Medulla oblongata (tissue), 1 donor: ENCODE measurements at regions not wholly inside any gene's neighbourhood (a gene's known extent, or its start where the extent isn't known, plus 50 kb on each side); places are given as distances from the start of the nearest gene placed in this dataset.

ENCODE experiments used
- DNase-seq: peaks from one replicate; pipeline ENCODE4 v3.0.0-alpha.2; 2015; ENCODE audit errors: extremely low spot score

DNA sequence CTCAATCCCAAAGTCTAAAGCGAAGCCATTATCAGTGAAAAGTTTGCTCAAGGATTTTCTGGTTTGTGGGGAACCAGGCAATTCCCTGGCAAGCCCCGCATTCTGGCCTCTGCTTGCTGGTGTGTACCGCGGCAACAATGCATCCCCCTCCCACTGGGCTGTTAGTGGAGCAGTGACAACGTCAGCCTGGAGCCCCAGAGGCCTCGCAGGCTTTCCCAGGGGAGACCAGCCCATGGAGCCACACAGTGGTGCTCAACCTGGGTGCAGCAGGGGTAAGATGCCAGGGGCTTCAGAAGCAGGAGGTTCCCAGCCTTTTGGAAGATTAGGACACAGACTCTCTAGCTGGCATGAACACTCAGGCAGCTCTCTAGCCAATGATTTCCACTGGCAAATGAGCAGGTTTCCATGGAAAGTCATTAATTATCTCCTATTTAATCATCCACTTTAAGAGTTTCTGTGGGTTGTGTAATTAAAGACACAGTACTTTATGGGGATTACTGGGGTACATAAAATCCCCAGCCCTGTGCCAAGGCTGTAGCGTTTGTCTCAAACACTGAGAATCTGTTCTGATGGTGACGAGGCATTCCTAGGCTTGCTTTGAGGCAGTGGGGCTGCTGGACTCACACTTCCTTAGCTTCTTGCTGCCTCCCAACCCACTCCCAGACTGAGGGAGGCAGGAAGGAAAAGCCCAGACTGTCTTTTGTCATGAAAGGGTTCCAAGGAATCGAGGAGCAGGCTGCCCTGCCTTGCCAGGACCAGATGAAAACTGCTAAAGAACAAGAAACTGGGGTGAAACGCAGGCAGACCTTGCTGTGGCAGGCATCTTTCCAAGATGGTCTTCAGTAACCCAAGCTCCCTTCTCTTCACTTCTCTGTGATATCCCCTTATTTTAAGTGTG is 411.9 kb upstream of the SHH start:
- DNase-seq: peak; percentile 3

DNA sequence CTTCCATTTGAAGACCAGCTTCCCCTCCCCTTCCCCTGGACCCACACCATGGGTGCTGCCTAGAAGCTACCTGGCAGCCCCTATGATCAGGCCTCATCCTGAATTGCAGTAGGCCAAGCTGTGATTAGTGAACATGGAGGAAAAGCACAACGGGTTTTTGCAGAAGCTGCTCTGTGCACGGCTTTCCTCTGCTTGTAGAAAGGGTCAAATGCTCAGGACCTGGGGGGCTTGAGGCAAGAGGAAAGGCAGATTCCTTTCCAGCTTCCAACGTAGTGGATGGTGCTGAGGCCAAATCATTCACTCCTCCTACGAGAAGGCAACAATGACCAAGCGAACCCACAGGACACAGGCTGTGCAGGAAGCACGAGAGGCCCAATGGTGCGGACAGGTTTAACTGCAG is 410.3 kb upstream of the SHH start:
- DNase-seq: no peak

DNA sequence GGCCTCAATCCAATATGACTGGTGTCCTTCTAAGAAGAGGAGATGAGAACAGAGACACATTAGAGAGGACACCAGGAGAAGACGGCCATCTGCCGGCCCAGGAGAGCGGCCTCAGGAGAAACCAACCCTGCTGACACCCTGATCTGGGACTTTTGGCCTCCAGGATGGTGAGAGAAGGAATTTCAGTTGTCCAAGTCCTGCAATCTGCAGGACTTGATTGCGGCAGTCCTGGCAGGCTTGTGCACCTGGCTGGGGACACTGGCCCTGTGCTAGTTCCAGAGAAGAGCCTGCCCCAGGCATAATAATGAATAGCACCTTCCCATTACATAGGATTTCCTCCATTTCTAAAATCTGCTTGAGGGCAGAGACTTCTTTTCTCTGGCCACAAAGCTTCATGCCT is 409.9 kb upstream of the SHH start:
- no peak for DNase-seq

DNA sequence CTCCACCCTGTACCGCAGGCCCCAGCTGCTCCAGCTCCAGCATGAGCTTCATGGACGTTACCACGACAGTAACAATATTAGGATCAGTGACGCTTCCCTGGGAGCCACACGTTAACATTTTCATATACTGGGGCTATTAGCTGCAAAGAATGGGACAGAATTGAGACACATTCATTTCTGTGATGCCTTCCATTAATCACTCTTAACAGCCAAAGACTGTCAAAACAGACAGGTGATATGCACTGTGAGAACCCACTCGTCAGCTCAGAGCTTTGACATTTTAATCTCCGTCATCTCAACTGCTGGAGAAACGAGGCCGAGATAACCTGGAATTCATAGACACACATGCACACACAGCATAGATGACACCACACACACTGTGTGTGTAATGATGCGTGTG is 408.4 kb upstream of the SHH start:
- DNase-seq: no peak

DNA sequence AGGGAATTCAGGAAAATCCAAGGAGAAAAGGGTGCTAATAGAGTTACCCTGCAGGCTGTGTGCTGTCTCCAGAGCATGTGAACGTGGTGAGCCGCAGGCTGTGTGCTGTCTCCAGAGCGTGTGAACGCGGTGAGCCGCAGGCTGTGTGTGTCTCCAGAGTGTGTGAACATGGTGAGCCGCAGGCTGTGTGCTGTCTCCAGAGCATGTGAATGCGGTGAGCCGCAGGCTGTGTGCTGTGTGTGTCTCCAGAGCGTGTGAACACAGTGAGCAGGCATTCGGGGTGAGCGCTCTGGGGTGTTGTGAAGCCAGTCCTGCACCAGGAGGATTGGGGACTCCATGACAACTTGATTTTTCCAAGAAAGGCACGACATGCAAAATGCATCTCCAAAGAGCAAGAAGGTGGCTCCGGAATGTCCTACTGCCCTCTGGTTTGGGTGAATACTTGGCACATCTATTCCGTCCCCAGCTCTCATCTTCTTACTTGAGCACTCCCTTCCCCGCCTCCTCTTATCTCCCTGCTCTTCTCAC is 407.9 kb upstream of the SHH start:
- no peak for DNase-seq

DNA sequence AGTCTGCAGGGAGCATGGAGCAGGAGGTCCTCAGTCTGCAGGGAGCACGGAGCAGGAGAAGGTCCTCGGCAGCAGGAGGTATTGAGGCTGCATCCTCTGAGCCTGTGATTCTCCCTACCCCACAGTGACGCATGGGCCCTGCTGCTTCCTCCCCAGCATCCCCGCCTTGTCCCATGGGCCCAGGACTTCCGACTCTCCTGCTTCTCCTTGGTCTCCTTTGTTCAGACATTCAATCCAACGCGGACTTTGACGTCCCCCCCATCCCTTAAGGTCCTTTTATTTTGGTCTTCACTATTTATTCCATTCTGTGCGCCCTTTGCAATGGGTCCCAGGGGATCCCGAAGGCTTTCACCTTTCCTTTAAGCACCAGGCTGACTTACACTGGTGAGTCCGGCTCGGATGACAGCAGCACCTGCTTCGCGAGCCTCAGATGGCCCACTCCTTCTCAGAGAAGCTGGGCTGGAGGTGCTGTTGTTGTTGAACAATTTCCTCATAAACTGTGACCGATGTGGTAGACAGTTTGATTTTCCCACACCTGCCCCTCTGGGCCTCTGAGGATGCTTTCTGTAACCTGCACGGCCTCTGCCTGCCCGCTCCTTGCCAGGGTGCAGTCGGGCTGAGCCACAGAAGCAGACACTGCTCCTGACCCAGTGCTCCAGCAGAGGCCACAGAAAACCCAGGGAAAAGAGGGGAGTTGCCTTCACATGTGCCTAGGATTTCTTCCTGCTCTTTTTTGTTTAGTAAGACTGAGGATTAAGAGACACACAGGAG is 407.2 kb upstream of the SHH start:
- DNase-seq: no peak

DNA sequence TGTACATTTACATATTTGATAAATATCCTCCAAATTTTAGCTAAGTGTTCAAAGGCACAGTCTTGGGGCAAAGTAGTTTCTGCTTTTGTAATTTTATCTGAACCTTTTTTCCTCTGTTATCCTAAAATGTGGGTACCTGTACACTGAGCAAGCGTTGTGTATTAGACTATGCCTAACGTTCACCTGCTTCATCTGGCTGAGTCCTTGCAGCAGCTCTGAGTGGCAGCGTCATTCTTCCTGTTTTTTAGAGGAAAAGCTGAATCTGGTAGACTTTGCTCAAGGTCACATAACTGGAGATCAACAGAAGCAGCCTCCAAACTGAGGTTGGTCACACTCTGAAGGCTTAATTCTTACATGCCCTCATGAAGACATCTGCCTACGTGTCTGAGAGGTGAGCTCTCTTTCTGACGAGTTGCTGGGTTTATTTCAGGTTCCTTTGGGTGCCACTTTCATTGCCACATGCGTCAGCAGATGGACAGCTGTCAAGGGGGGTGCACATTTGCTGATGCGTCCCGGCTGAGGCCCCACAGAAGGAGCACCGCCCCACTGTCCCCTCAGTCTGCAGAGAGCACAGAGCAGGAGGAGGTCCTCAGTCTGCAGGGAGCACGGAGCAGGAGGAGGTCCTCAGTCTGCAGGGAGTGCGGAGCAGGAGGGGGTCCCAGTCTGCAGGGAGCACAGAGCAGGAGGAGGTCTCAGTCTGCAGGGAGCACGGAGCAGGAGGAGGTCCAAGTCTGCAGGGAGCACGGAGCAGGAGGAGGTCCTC is 406.5 kb upstream of the SHH start:
- DNase-seq: no peak

DNA sequence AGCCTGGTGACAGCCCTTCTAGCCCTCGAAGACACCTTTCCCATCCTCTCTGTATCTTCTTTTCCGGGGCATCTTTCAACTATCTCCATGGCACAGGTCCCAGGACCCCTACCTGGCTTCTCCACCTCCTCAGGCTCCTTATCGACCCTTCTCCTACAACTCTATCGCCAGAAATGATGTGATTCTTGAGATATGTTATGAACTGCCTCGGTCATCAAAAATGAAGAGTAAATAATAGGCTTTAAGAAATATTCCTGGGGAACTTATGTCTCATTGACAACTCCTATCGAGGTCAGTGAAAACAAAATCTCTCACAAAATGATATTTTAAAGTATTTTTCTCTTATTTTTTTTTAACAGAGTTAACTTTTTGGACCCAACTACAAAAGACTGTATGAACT is 405.5 kb upstream of the SHH start:
- no peak for DNase-seq

DNA sequence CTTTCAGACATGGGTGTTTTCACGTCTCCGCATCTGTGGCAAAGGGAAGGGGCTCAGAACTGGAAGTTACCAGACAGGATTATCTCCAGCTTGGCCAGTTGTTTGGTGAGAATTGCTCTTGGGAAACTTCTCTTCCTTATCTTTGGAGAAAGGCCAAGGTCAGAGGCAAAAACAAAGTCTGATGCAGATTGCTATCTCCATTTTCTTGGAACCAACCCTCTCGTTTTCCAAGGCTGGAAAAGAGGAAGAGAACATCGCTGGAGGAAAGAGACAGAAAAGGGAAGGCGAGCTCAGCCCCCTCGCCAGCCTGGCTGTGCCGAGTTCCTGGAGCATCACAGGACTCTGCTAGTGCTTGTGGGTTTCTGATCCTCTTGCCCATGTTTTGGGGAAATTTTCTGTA is 396.8 kb upstream of the SHH start:
- no peak for DNase-seq

DNA sequence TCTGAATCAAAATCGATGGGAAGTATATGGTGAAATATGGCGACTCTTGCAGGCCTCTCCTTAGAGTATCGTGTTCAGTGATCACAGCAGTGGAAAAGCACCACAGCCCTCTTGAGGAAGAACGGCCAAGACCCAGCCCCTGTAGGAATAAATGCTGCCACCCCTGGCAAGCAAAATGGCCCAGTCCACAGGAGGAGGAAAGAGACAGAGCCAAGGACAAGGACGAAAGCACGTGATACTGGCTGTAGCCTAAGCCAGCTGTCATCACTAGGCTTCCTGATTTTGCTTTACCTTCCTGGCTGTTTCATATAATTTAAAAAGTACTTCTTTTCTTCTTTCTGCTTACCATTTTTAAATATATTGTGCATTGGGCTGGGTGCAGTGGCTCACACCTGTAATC is 395.0 kb upstream of the SHH start:
- no peak for DNase-seq

DNA sequence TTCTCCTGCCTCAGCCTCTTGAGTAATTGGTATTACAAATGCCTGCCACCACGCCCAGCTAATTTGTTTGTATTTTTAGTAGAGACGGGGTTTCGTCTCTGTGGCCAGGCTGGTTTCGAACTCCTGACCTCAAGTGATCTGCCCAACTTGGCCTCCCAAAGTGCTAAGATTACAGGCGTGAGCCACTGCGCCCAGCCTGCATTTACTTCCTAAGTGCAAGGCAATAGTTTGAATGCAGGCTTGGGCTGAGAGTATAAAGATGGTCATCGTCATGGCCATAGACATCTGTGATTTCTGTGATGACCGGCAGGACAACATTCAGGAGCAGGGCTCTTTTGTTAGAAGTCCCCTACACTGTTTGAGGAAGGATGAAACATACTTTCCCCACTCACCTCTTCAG is 393.9 kb upstream of the SHH start:
- no peak for DNase-seq

DNA sequence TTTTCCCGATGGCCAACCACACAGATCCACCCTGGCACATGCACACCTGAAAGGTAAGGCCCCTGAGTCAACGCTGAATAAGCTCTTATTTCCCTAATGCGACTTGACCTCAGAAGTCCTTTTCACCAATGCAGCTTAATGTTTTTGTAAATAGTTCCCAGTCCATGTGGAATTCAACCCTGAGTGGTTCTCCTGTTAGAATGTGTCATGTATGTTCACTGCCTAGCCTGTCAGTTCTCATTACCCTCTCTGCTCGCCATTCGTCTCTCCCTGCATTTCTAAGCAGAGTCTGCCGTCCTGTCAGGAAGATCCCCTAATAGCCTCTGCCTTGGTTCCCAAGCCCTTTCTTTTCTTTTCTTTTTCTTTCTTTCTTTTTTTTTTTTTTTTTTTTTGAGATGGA is 392.6 kb upstream of the SHH start:
- no peak for DNase-seq

DNA sequence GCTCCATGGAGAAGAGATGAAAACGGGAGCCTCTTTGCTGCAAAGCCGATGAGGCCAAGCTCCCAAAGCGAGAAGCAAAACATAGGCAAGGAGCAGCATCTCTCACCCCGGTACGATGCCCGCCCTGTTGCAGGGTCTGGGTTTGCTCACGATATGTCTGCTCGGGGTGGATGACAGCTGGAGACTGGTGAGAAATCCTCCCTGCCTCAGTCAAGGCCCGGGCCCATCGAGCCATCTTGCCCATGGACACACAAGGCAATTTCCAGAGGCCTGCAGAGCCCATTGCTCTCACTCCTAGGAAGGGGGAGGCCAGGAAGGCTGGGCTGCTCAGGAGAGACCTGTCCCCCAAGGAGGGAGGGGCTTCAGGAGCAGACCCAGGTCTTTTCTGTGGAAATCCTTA is 391.7 kb upstream of the SHH start:
- no peak for DNase-seq

DNA sequence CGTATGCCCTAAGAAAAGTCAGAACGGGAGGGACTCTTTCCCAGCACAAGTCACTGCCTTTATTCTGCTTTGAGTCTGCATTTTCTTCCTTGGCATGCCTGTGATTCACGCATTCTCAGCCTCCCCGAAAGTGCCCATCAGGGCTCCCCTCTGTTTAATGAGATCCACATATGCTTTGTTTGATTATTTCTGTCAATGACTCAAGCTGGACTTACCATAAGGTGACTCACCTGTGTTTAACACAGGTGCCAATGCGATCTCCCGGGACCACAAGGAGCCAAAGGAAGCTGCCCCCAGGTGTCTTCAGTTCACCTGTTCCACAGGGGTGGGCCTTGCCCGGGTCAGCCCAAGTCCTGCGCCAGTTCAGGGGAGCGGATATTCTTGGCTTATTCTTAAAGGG is 386.0 kb upstream of the SHH start:
- DNase-seq: no peak

DNA sequence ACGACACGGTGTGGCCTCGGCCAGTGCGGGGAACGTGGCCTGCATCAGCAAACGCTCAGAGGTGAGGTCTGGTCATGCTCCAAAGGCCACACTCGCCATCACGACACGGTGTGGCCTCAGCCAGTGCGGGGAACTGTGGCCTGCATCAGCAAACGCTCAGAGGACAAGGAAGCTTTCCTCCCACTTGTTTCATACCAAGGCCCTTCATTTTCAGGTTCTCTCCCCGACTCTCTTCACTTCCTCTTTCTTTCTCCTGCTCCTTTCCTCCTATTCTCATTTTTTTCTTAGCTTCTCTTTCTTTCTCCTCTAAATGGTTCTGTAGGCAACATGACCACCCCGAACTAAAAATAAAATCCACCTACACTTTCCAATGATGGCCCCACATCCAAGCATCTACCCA is 384.4 kb upstream of the SHH start:
- DNase-seq: no peak

DNA sequence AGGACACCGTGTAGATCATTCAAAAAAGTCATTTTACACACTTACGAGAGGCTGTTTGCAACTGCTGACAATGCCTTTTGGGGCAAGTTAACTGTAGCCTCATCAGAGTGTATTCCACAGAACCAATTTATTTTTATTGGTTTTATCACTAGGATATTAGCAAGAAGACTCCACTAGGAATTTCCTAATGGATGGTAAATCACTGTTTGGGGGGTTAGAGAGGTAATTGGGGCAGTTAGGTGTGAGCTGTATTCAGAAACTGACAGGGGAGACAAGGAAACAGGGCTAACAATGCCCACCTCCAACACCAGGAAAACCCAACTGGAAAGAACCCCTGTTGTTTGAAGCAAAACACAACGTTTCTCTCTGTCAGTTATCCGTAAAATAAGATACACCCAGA is 383.0 kb upstream of the SHH start:
- no peak for DNase-seq

DNA sequence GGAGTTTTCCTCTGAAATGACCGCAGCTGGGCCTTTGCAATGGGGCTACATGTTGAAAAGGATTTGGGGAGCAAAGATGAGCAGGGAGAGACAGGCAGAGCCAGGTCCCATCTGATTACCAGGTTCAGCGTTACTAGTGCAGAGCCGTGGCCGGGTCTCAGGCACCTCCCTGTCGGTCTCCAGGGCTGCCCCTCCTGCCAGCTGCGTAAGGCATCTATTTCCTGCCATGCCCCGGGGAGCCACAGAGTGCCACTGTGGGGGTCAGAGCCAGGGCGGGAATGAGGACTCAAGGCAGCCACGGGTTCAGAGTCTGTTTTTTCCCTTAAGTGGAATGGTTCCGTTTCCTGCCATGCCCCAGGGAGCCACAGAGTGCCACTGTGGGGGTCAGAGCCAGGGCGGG is 382.6 kb upstream of the SHH start:
- DNase-seq: no peak

DNA sequence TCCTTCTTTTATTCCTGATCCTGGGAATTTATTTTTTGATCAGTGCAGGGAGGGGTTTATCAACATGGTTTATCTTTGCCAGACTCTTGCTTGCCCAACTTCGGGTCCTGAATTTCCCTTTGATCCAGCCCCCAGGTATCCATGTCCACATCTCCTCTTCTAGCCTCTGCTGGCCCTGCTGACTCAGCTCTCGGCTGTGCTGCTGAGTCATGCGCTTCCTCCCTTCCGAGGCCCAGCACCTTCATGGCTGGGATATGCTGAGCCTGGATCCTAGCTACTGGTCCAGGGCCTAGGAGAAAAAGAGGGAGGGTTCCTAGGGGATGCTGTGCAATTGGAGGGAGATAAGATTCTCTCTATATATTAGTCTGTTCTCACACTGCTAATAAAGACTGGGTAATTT is 380.7 kb upstream of the SHH start:
- DNase-seq: no peak

DNA sequence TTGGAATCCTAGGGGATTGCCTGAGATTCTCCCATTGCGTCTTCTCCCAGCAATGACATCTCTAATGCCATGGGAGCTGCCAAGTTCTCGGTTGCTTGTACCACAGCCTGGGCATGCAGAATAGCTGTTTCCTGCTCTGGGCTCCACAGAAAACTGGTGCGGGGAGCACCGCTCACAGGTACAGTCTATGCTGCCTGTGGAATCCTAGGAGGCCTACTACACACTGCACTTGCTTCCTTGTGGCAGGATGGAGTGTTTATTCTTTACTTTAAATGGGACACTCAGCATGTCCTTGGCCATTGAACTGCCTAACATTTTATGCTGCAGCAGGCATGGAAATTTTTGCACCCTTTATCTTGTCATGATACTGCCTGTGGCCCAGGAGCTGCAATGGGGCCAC is 378.8 kb upstream of the SHH start:
- DNase-seq: no peak

DNA sequence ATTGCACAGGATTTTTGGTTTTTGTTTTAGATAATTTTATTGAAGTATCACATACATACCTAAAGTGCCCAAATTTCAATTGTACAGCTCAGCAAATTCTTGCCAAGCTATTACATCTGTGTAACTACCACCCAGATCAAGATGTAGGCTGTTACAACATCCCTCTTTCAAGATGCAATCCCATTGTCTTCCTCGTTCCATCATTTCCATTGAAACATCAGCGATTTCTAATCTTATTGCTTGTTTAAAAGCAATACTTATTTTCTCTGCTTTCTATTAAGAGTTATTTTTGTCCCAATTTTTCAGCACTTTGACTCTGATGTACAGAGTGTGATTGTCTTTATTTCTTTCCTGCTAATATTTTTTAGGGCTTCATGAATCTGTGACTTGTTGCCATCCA is 372.8 kb upstream of the SHH start:
- no peak for DNase-seq

DNA sequence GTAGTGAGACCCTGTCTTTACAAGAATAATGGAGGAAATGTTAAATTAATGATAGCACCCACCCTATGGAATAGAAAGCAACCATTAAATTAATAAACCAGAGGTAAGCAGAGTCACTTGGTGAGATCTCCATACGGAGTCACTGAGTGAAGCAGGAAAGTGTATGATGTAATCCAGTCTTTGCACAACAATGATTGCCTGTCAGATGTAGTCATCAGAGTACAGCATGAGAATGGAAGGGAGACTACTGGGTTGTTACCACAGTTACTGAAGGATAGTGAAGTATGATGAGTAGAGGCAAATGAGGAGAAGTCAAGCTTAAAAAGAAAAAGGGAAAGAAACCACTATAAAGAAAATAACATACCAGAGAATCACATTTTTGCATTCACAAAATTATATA is 371.9 kb upstream of the SHH start:
- no peak for DNase-seq

DNA sequence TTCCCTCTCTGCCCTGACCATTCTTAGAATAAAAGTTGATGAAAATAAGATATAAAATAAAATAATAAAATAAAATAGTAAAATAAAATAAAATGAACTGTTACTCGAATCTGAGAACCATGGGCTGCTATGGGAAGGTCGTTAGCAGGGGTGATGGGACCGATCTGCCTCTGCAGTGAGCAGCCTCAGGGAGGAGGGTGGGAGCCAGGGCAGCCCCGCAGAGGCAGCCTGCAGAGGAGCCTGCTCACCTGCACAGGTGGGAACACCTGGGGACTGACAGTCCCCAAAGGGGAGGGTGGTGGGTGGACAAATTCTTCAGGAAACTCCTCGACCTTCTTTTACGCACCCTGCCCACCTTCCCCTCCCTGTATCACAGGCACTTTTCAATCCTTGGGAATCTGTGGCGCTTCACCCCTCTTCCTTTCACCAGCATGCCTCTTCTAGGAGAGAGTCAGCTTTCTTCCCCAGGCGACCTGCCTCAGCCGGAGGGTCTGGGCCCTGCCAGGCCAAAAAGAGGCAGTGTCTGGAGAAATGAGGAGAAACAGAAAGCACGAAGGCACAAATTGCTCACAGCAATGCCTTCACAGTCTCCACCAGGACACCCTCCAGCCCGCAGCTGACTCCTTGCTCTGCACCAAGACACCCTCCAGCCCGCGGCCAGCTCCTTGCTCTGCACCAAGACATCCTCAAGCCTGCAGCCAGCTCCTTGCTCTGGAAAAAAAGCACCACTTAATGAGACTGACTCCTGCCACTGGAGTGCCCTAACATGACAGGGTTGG is 368.4 kb upstream of the SHH start:
- no peak for DNase-seq
